GM12892 (cell line): ENCODE measurements at regions not wholly inside any gene's neighbourhood (a gene's known extent, or its start where the extent isn't known, plus 50 kb on each side); places are given as distances from the start of the nearest gene placed in this dataset.
A peak's percentile ranks its signal among the peaks of the same experiment; 100 is the strongest.

Experiments used
- DNase-seq: peaks from one replicate; pipeline ENCODE4 v3.0.0; 2011; ENCODE audit not compliant: insufficient read length
- FAIRE-seq: peaks from 2 replicates; lab custom pipeline; 2011; peaks lifted over from hg19 to GRCh38; lab: Jason Lieb, UNC
- POLR2A ChIP-seq: IDR thresholded peaks from 2 replicates; pipeline ENCODE4 v1.6.1; 2011; ENCODE audit warnings: low read depth, low read length, control low read depth
- POLR2AphosphoS5 ChIP-seq: IDR thresholded peaks from 2 replicates; pipeline ENCODE4 v1.6.1; 2011; ENCODE audit warnings: low read depth, low read length, control low read depth
- TAF1 ChIP-seq: IDR thresholded peaks from 2 replicates; pipeline ENCODE4 v1.6.1; 2011; ENCODE audit warnings: low read depth, mild to moderate bottlenecking, control low read depth, low read length, borderline replicate concordance

GRCh38 chr4:110270492-110271197 is 72.2 kb upstream of the ELOVL6 start:
- FAIRE-seq (no peak), DNase-seq (no peak)
- no peak for TF ChIP-seq POLR2AphosphoS5
- TF ChIP-seq POLR2A, result no peak
- no peak for TF ChIP-seq TAF1

DNA sequence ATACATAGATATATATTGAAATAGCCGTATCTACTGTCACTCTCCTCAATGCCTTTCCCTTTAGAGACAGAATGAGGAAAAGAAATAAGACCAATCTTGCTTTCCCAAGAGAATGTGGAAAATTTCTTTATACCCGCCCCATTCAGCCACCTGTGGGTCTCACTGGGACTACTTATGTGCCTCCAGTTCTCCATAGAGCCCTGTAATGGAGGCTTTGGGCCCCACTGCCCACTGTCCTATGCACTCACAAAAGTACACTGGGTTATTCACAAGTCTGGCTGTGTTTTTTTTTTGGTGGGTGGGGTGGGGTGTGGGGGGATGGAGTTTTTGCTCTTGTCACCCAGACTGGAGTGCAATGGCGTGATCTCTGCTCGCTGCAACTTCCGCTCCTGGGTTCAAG is 70.4 kb upstream of the ELOVL6 start:
- no peak for TF ChIP-seq TAF1
- no peak for TF ChIP-seq POLR2A
- no peak for TF ChIP-seq POLR2AphosphoS5
- no peak for FAIRE-seq
- DNase-seq, result no peak

- peak; percentile 17 for FAIRE-seq
- TF ChIP-seq POLR2AphosphoS5 (no peak), POLR2A (no peak), TAF1 (no peak)
These were observed 69.9 kb upstream of the ELOVL6 start for GRCh38 chr4:110268352-110268751.

GRCh38 chr4:110266136-110266535 is 67.7 kb upstream of the ELOVL6 start:
- TF ChIP-seq TAF1, result no peak
- no peak for TF ChIP-seq POLR2AphosphoS5
- no peak for TF ChIP-seq POLR2A
- DNase-seq, result no peak
- FAIRE-seq, result no peak

More at GRCh38 chr4:110268352-110268751, 69.9 kb upstream of the ELOVL6 start:
- DNase-seq, result no peak

GRCh38 chr4:110265001-110265400 is 66.6 kb upstream of the ELOVL6 start:
- no peak for FAIRE-seq
- TF ChIP-seq POLR2AphosphoS5 (no peak), TAF1 (no peak), POLR2A (no peak)
- DNase-seq, result no peak

GRCh38 chr4:110260299-110260698 is 61.9 kb upstream of the ELOVL6 start:
- no peak for DNase-seq
- TF ChIP-seq TAF1 (no peak), POLR2A (no peak), POLR2AphosphoS5 (no peak)
- FAIRE-seq, result no peak

- FAIRE-seq, result no peak
- DNase-seq, result no peak
- TF ChIP-seq TAF1 (no peak), POLR2AphosphoS5 (no peak), POLR2A (no peak)
These were observed 51.6 kb upstream of the ELOVL6 start for GRCh38 chr4:110250023-110250387.

DNA sequence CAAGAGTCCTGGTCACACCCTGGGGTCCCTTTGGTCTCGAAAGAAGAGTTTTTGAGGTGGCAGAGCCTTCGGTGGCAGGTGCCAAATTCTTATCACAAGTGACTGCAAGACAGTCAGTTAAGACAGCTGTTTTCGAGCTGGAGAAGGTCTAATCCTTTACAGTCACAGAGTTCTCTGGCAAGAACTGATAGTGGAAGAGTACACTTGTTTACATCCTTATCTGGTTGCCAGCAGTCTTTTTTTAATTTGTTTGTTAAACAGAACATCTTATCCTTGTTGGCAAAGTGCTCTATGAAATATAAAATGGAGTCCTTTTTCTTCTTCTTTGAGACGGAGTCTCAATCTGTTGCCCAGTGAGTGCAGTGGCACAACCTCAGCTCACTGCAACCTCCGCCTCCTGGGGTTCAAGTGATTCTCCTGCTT is 50.4 kb upstream of the ELOVL6 start:
- TF ChIP-seq POLR2AphosphoS5, result no peak
- TF ChIP-seq TAF1, result no peak
- no peak for TF ChIP-seq POLR2A
- FAIRE-seq (no peak), DNase-seq (no peak)
